GM18861 (cell line): ENCODE measurements at regions not wholly inside any gene's neighbourhood (a gene's known extent, or its start where the extent isn't known, plus 50 kb on each side); places are given as distances from the start of the nearest gene placed in this dataset.
"Not testable (repeated sequence)": the region's sequence is repeated elsewhere in the genome, so short reads cannot be mapped to it uniquely, and the experiment has no call there.

ENCODE experiments used
- ATAC-seq: cut with Tn5 transposase; IDR thresholded peaks from one replicate; pipeline ENCODE4 v1.9.1; 2021; ENCODE audit not compliant: unreplicated experiment

DNA sequence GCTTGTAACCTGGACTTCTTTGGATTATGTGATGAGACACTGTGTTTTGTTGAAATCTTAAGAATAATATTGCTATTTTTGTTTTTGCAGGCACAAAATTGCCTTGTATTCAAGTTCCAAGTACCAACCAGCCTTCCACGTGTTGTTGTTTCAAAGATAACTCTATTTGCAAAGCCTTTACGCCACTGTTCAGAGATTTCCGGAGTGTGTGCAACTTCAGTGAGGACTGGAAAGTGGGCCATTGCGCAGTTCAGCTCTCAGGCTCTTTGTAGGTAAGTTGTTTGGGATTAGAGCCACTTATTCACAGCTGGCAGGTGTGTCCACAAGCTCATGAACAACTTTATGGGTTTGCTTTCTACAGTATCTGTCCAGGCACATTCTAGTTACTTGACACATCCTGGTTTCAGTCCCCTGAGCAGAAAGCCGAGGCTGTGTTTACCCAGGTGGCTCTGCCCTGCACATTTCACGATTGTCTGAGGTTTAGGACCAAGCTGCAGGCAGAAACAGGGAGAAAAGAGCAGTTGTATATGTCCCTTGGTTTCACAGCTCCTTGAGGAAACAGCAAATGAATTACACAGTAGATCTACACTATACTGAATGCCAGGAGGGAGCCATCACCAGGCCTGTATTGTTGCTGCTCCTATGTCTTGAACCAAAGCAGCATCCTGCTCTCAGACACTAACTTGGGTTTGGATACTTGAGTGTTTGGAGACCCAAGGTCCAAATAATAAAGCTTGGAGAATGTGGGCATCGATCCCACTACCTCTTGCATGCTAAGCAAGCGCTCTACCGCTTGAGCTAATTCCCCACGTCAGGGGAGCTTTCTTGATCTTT lies 136.1 kb upstream of the ZNF322 start:
- not testable (repeated sequence) for ATAC-seq

DNA sequence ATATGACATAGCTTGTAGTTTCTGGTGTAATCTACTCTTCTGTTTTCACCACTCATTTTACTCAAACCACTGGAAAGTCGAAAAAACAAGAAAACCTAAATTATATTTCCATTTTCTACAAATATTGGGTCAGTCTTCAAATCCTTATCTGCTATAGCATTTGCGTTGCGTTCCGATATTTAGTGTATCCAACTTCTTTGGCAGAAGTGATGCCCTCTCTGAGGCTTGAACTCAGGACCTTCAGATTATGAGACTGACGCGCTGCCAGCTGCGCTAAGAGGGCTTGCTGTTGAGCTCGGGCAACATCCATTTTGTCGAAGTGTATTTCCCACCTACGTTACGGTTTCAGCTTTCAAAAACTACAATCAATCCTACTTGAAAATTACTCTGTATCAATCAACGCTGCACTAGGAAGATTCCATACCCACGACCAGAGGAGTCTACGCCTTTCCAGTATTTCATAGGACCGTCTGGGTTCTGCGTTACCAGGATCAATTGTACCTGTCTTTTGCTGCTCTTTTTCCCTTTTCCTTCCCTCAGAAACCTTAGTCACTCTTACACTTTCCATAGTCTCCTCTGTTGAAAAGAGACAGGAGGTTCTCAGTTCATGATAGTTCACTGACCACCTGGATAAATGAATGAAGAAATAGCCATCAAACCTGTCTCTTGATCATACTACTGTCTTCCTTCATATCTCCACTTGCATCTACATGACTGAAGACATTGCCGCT lies 140.5 kb upstream of the ZNF322 start:
- not testable (repeated sequence) for ATAC-seq

DNA sequence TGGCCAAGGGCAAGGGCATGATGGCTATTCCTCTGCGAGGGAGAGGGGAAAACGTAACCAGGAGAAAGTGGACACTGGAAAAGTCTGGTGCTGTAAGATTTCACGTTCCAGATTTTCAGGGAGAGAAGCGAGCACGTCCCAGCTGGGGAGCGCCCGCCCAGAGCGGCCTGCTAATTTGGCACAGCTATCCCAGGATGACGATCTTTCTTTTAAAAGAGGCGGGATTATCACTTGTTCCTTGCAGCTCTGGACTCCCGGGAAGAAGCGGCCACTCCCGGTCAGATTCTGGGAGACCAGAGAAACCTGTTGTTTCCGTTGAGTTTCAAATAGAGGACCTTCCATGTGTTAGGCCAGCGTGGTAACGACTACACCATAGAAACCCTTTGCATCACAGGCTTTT lies 144.2 kb upstream of the ZNF322 start:
- ATAC-seq = not testable (repeated sequence)

DNA sequence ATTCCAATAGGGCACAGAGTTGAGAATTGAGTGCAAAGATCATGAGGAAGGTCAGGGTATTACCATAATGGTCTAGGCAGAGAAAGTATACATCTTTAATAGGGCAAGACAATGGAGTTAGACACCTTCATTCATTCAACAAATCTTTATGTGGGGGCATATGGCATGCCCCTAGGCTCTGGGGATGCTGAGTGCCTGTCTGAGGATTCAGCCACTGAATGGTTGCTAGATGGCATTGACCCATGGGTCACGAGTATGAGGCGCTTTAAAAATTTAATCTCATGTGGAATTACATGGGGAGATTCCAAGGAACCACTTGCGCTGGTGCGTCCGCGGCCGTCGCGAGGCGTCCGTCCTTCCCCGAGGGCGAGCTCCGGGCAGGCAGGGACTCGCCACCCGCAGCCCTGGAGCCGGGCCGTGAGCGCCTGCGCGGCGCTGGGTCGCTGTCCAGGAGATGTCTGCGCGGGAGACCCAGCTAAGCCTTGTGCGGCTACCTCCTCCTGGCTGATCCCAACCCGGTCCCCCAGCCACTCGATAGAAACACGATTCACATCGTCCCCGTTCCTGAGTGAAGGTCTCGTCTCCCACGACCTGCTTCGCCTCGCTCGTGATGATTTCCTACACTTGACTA lies 152.1 kb upstream of the ZNF322 start:
- ATAC-seq = not testable (repeated sequence)

DNA sequence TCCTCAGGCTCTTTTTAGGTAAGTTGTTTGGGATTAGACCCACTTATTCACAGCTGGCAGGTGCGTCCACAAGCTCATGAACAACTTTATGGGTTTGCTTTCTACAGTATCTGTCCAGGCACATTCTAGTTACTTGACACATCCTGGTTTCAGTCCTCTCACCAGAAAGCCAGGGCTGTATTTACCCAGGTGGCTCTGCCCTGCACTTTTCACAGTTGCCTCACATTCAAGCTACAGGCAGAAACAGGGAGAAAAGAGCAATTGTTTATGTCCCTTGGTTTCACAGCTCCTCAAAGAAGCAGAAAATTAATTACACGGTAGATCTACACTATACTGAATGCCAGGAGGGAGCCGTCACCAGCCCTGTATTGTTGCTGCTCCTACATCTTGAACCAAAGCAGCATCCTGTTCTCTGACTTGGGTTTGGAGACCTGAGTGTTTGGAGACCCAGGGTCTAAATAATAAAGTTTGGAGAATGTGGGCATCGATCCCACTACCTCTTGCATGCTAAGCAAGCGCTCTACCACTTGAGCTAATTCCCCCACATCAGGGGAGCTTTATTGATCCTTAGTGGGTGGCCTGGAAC lies 159.2 kb upstream of the ZNF322 start:
- not testable (repeated sequence) for ATAC-seq

DNA sequence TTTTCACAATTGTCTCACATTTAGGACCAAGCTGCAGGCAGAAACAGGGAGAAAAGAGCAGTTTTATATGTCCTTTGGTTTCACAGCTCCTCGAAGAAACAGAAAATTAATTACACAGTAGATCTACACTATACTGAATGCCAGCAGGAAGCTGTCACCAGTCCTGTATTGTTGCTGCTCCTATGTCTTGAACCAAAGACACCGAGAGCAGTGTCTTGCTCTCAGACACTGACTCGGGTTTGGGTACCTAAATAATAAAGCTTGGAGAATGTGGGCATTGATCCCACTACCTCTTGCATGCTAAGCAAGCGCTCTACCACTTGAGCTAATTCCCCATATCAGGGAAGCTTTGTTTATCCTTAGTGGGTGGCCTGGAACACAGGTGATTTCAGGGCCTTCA lies 168.4 kb upstream of the ZNF322 start:
- not testable (repeated sequence) for ATAC-seq

DNA sequence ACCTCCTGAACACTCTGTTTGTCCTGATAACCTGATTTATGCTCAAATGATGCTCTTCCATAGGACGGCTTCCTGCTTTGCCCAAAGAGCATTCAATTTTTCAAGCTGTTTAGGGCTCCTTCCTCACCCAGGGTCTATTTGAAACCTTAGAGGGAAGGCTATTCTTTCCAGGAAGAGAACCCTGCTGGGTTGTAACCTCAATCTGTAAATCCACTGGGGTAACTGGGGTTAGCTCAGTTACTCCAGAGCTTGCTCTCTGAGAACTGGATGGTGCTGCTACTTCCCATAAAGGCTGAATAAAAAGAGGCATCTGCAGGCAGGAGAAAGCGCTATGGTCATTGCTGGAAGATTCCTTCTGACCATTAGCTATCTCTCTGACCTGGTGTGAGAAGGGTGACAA lies 169.9 kb upstream of the ZNF322 start:
- ATAC-seq = not testable (repeated sequence)

DNA sequence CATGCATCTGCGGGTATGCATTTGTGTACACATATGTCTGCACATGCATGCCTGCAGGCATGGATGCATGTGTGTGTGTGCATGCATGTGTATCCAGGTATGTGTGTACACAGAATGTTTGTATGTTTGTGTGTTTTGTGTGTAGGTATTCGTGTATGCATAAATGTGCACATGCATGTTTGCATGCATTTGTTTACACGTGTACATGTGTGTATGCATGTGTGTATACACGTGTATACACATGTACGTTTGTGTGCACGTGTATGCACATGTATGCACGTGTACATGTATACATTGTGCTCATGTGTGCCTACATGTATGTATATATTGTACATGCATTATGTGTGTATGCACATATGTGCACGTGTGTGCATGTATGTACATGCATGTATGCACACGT lies 171.4 kb upstream of the ZNF322 start:
- not testable (repeated sequence) for ATAC-seq

DNA sequence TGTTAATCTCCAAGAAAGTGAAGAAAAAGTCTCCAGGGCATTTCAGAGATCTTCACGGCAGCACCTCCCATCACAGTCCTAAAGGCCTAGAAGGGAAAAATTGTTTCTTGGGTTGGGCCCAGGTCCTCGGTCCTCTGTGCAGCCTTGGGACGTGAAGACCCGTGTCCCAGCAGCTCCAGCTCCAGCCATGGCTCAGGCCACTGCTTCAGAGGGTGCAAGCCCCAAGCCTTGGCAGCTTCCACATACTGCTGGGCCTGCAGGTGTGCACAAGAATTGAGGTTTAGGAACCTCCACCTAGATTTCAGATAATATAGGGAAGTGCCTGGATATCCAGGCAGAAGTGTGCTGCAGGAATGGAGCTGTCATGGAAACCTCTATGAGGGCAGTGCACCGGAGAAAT lies 176.2 kb upstream of the ZNF322 start:
- not testable (repeated sequence) for ATAC-seq

DNA sequence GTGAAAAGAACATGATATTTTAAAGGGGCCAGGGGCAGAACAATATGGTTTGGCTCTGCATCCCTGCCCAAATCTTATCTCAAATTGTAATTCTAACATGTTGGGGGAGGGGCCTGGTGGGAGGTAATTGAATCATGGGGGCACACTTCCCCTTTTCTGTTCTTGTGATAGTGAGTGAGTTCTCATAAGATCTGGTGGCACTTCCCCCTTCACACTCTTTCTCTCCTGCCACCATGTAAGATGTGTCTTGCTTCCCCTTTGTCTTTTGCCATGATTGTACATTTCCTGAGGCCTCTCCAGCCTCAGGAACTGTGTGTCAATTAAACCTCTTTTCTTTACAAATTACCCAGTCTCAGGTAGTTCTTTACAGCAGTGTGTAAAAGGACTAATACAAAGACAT lies 177.1 kb upstream of the ZNF322 start:
- not testable (repeated sequence) for ATAC-seq

DNA sequence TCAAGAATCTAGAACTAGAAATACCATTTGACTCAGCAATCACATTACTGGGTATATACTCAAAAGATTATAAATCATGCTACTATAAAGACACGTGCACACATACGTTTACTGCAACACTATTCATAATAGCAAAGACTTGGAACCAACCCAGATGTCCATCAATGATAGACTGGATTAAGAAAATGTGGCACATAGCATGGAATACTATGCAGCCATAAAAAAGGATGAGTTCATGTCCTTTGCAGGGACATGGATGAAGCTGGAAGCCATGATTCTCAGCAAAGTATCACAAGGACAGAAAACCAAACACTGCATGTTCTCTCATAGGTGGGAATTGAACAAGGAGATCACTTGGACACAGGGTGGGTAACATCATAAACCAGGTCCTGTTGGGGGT lies 185.3 kb upstream of the ZNF322 start:
- not testable (repeated sequence) for ATAC-seq

DNA sequence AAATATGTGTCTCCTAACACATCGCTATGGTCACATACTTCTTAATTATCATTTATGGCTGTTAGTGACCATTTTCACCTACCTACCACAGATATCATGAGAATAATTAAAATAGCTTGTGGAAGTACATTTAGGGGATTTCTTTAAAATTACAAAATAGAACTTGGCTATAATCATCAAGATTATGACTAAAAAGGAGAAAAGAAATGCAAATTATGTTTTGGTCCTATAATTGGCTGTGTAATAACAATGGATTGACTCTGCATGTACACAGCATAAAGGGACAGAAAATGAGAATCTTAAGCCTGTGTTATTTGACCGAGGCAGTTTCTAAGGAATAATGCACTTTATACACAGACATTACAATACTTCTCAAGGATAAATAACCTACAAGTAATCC lies 197.7 kb upstream of the ZNF322 start:
- ATAC-seq = not testable (repeated sequence)

DNA sequence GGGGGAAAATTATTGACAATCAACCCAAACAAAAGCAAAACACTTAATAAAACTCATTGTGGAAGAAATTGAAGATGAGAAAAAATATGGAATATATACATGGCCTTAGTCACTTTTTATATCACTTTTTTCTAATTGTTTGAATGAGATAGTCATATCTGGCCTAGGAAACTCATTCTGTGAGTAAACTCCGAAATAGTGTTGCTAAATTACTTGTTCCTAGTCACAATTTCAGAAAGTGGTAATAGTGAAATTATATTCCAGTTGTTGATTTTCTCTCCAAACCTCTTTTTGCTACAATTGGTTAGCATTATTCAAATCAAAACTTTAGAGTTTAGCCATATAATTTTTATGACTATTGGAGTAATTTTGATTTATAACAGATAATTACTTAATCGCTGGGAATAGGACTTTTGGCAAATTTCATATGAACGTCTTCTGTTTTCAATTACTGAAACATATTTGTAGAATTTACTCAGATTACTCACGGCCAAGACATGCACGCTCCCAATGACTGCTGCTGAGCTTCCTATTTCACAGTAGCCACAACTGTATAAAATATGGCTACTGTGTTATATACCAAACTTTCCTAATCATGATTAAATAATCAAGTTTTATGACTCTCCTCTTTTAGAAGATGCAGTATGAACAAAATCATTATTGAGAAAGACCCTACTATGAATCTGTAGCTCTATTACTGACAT lies 199.7 kb upstream of the ZNF322 start:
- ATAC-seq = not testable (repeated sequence)

DNA sequence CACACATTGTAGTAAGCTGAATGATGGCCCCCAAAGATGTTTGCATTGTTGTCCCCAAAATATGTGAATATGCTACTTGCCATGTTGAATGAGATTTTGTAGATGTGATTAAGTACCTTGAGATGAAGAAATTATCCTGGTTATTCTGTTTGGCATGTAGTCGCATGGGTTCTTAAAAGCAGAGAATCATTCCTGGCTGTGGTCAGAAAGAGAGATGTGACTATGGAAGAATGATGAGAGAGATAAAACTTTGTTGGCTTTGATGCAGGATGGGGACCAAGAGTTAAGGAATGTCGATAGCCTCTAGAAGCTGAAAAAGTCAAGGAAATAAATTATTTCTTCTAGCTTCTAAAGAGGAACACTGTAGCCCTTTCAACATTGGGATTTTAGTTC lies 200.2 kb upstream of the ZNF322 start:
- ATAC-seq = not testable (repeated sequence)

DNA sequence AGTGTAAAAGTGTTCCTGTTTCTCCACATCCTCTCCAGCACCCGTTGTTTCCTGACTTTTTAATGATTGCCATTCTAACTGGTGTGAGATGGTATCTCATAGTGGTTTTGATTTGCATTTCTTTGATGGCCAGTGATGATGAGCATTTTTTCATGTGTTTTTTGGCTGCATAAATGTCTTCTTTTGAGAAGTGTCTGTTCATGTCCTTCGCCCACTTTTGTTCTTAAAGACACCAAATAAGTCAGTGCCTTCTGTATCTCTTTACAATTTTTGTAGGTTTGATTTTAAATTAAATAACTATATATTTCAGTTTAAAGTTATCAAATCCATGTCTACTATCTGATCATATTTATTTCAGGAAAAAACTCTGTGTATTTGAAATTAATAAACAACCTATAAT lies 202.4 kb upstream of the ZNF322 start:
- ATAC-seq = not testable (repeated sequence)

DNA sequence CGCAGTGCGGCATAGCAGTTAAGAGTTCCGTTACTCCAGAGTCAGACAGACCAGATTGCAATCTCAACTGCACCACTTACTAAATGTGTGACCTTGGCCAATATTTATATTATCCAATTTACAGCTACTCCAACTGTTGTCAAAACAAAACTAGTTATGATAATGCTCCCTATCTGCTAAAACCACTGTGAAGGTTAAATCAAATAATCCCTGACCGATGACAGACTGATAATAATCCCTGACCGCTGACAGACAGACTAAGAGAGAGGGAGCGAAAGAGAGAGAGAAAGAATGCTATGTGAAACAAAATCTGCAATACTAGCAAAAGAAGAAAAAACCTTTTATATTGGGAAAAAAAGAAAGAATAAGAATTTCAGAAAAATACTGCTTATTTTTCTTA lies 204.1 kb upstream of the ZNF322 start:
- not testable (repeated sequence) for ATAC-seq

DNA sequence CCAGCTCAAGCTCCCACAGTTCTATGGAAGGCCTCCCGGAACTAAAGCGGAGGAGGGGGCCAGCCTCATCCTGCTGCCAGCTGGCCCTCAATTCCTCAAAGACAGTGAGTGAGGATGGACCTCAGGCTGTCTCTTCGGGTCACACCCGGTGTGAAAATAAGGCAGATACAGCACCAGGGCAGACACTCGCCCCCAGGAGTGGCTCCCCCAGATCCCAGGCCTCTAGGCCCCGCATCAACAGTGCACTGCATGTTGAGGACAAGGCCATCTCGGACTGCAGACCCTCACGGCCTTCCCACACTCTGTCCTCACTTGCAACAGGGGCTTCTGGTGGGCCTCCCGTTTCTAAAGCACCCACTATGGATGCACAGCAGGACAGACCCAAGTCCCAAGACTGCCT lies 239.2 kb upstream of the ZNF322 start:
- not testable (repeated sequence) for ATAC-seq

DNA sequence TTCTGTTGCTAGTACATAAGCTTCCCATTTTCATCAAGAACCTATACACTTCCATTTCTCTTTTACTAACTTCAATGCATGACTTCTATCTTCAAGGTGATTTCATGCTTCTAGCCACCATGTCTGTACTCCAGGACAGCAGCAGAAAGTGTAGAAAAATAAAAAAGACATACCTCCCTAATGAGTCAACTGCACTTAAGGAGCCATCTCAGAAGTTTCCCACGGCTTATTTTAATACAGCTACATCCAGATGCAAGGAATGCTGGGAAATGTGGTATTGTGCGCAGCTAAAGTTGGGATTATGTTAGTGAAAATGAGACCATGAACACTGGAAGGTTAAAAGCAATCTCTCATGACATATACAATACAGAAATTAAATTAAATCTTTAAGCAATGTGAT lies 264.7 kb upstream of the ZNF322 start:
- ATAC-seq = not testable (repeated sequence)

DNA sequence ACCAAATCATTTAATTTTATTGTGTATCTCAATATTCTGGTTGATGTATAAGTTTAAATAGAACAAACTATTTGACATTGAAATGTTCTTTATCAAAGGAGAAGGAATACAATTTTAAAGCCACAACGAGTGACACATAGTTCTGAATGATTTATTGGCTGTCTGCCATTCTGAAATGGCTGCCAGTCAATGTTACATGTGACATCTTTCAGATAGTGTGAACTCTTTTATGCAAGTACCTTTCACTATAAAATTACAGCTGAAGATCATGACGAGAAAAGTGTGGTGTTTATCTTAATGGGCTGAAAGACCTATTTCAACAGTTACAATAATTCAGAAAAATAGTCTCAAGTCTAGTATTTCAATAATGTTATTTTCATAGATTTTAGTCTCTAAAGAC lies 268.6 kb upstream of the ZNF322 start:
- ATAC-seq = not testable (repeated sequence)

DNA sequence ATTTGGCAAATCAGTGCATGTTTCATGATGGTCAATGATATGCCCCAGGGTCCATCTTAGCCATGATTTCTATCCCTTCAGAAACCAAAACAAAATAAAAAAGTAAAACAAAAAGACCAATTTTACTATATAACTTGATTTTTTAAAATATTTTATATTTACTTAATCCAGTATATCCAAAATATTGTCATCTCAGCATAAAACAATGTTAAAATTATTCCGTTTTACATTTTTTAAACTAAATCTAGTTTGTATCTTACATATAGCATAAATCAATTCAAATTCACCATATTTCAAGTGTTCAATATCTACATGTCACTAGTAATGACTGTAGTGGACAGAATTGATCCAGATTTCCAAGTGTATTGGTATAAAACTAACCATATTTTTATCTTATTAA lies 277.7 kb upstream of the ZNF322 start:
- ATAC-seq = not testable (repeated sequence)

DNA sequence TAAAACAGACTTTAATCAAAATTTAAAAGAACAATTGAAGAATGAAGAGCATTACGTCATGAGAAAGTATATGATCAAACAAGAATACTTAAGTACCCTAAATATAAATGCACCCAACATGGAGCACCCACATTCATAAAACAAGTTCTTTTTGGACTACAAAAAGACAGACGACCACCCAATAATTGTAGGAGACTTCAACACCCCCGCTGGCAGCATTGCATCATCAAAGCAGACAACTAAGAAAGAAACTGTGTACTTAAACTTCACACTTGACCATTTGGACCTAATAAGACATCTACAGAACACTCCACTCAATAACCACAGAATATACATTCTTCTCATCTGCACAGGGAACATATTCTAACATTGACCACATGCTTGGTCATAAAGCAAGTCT lies 291.7 kb upstream of the ZNF322 start:
- not testable (repeated sequence) for ATAC-seq
